HG02981 (cell line): ENCODE measurements at regions not wholly inside any gene's neighbourhood (a gene's known extent, or its start where the extent isn't known, plus 50 kb on each side); places are given as distances from the start of the nearest gene placed in this dataset.

ENCODE experiments used
- ATAC-seq: cut with Tn5 transposase; IDR thresholded peaks from one replicate; pipeline ENCODE4 v1.9.1; 2021; ENCODE audit warnings: mild to moderate bottlenecking, moderate library complexity; ENCODE audit not compliant: unreplicated experiment

GRCh38 chr14:51442513-51443175 lies 202.6 kb downstream of the TMX1 start:
- ATAC-seq, result no peak

GRCh38 chr14:51443195-51444018 lies 203.4 kb downstream of the TMX1 start:
- no peak for ATAC-seq

DNA sequence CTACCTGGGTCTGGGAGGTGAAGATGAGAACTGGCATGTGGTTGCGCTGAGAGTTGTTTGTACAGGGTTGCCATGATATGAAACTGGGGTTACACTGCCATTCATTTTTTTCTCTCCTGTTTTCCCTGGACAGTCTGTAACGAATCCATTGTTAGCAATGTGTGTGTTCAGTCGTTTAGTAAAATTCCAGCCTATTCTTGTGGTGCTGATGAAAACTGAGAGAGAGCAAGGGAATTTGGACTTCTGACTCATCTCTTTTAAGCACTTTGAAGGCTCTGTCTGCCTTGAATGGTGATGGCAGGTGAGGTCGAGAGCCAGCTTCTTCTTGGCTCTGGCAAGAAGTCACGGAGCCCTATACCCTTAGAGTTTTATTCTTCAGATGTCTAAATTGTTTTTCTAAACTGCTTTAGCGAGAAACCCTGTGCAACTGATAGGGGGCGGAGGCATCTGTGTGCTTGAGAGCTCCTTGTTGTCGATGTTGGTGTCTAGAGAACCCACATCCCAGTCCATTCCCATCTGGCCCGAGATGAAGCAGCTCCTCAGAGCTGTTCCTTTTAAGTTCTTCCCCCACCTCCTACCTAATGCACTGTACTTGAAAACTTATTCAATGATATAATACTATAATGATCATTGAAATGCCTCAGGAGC lies 204.4 kb downstream of the TMX1 start:
- ATAC-seq, result no peak

DNA sequence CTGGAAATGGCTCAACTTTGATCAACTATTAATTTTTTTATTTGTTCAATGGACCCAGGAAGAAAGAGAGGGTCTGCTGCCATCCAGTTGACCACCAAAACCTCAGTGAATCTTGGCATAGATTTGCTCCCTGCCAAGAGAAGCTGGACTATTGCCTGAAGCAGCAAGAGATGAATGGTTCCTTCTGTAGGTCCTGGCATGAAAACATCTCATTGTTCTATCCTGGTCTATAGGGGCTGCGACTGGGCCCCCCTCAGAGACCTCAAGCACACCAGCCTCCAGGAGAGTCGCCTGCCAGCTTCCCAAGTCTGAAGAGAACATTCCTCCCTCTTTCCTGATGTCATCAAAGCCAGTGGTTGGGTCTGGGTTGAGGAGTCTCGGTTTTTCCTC lies 204.9 kb downstream of the TMX1 start:
- no peak for ATAC-seq

DNA sequence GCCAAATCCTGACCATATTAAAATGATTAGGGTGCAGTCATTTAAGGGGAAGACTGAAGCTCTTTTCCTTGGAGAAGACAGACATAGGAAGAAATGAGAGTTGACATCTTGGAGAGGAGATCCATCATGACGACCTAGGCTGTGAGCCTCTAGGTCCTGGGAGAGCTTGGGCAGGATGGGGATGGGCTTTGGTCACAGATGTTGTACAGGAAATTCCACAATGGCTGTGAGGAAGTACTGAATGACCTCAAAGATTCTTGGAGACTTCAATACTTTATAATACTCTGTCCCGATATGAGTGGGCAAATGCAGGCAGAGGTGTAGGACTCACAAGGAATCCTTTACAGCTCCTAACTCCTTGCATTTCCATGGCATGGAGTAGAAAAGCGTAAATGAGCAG lies 204.9 kb upstream of the FRMD6 start:
- no peak for ATAC-seq

DNA sequence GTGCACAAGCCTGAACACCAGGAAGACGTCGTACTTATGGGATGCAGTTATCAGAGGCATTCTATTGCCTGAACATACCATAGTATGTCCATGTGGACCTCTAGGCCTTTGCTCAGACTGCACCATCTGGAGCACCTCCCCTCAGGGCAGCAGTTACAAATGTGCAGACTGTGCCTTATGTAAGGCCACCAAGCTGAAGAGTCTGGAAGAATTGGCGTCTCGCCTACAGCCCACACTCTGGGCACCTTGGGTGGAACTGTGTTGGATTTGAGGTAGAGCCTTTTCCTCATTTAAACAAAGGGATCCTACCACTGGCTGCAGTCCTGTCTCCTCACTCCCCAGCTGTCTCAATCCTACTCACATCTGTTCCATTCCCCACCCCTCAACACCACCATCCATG lies 204.3 kb upstream of the FRMD6 start:
- ATAC-seq, result no peak

- ATAC-seq, result no peak
Observed at GRCh38 chr14:51448831-51449670, 202.7 kb upstream of the FRMD6 start.

GRCh38 chr14:51449681-51450080 lies 202.0 kb upstream of the FRMD6 start:
- no peak for ATAC-seq

DNA sequence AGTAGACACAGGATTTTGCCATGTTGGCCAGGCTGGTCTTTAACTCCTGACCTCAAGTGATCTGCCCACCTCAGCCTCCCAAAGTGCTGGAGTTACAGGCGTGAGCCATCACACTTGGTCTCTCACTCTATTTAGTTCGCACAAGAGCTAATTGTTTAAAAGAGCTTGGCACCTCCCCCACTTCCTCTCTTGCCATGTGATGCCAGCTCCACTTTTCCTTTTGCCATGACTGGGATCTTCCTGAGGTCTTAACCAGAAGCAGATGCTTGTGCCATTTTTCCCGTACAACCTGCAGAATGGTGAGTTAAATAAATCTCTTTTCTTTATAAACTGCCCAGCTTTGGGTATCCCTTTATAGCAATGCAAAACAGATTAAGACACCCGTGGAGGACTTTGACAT lies 200.1 kb upstream of the FRMD6 start:
- ATAC-seq, result no peak

- no peak for ATAC-seq
Observed at GRCh38 chr14:51453869-51454268, 197.8 kb upstream of the FRMD6 start.

- no peak for ATAC-seq
Observed at GRCh38 chr14:51454351-51454750, 197.4 kb upstream of the FRMD6 start.

GRCh38 chr14:51455041-51455835 lies 196.5 kb upstream of the FRMD6 start:
- no peak for ATAC-seq

- ATAC-seq, result no peak
Observed at GRCh38 chr14:51457843-51458562, 193.7 kb upstream of the FRMD6 start.

- ATAC-seq, result no peak
Observed at GRCh38 chr14:51458563-51458955, 193.2 kb upstream of the FRMD6 start.

DNA sequence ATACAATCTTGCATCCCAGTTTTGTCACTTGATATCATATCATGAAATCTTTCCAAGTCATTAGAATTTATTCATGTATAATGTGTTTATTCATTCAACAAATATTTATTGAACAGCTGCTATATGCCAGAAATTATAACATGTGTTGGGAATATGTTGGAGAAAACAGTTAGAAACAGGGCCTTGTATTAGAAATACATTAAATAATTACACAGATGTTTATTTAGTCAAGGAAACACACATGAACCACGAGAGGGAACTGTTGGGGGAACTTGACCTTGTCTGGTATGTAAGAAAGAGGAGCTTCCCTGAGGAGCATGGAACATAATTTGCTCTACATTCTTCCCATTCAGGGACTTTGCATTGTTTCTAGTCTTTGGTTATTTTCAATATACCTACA lies 191.7 kb upstream of the FRMD6 start:
- ATAC-seq, result no peak

GRCh38 chr14:51462182-51462581 lies 189.5 kb upstream of the FRMD6 start:
- no peak for ATAC-seq

DNA sequence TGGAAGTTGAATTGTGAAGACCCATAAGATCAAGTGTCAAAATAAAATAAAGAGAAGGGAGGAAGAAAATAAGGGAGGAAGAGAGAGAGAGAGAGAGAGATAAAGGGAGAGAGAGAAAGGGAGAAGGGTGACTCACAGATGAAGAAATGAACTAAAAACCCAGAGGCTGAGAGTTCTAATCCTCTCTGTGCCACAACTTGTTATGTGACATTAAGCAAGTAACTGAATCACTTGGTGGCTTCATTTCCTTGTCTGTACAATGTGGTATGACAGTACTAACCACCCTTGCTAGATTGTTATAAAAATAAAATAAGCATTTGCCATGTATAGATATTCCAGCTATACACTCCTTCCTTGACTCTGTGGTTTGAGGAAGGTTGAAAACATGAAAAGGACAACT lies 189.0 kb upstream of the FRMD6 start:
- no peak for ATAC-seq

- ATAC-seq, result no peak
Observed at GRCh38 chr14:51463461-51463860, 188.2 kb upstream of the FRMD6 start.

GRCh38 chr14:51464411-51464810 lies 187.3 kb upstream of the FRMD6 start:
- ATAC-seq, result no peak

- ATAC-seq, result no peak
Observed at GRCh38 chr14:51465486-51465885, 186.2 kb upstream of the FRMD6 start.
